ENCODE measurements at regions not wholly inside any gene's neighbourhood (a gene's known extent, or its start where the extent isn't known, plus 50 kb on each side); places are given as distances from the start of the nearest gene placed in this dataset.
"Not testable (repeated sequence)": the region's sequence is repeated elsewhere in the genome, so short reads cannot be mapped to it uniquely, and the experiment has no call there.

DNA sequence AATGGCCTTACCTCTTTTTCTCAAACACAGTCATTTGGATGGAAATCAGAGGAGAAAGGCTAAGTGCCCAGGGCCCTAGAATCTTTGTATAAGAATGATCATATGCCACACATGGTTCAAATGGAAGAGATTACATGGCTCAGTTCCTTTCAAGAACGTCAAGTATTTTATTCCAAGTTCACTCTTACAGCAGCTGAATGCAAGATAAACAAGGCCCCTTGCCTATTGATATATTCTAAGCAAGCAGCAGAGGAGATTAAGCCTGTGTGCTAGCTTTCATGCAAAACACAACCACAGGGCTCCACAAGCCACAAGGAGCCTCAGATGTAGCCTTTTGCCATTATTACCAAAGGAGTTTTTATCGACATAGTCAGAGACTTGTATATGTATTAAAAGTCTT lies 55.3 kb upstream of the SLCO6A1 start:
- intact Hi-C loops (cut with micrococcal nuclease), result no loop called here
- DNase-seq (no peak), ATAC-seq (no peak)

DNA sequence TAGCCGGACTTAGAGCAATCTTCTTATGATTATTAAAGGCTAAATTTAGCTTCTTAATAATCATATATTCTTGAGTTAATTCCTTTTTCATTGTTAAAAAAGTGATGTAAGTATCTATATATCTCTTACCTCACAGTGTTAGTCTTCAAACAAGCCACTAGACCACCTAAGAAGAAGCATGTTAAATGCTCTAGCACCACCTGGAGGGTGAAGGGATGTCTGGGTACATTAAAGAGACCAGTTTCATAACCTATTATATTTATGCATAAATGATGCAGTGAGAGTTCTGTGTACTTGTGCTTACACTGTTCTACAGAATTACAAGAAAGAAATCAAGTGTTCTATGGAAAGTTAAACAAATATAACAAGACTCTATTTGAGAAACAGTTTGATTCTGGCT lies 55.9 kb upstream of the SLCO6A1 start:
- no peak for ATAC-seq
- intact Hi-C loops (cut with micrococcal nuclease), result no loop called here

DNA sequence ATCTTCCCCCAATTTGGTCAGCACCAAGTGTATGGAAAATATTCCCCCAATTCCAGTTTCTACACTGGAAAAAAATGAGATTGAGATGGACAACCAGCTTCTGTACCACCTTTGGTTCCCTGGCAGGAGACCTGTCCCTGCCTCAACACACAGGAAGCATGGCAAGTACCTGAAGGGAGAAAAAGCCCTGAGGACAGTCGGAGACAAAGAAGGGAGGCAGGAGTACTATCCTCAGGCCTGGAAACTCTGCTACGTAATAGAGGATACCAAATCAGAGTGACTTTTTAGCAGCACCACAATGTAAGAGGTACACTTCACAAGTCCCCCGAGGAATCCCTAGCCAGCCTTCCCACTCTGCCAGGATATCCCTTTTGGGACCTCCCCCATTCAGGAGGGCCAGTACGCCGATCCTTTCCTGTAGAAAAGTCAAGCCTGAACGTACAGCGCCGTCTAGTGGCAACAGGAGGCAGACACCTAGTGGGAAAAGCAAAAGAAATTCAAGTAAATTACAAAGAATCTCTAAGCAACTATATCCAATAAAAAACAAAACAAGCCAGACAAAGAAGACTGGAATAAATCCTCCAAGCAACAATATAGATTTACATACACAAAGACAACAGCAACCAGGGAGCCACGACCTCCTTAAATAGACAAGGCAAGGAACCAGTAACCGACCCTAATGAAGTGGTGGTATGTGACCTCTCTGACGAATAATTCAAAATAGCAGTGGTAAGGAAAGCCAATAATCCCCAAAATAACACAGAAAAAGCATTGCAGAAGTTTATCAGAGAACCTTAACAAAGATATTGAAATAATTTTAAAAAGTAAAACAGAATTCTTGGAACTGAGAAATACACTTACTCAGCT lies 63.3 kb upstream of the SLCO6A1 start:
- DNase-seq, result peak; percentile 49
- ATAC-seq, result no peak
- intact Hi-C loops (cut with micrococcal nuclease), result no loop called here

More for the DNA sequence above, 55.9 kb upstream of the SLCO6A1 start:
- no peak for DNase-seq

DNA sequence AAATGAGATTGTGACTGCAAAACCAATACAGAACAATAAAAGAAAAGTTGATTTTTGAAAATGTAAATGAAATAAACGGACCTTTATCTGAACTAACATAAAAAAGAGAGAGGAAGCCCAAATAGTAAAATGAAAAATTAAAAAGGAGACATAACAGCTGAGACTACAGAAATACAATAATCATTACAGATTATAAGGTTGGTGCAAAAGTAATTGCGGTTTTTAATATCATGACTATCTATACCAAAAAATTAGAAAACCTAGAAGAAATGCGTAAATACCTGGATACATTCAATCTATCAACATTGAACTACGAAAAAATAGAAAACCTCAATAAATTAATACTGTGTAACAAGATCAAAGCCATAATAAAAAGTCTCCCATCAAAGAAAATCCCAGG lies 71.9 kb upstream of the SLCO6A1 start:
- ATAC-seq, result no peak
- intact Hi-C loops (cut with micrococcal nuclease), result no loop called here
- DNase-seq, result no peak

GRCh38 chr5:102578362-102578761 lies 79.6 kb upstream of the SLCO6A1 start:
- ATAC-seq, result no peak
- no peak for DNase-seq
- intact Hi-C loops (cut with micrococcal nuclease), result no loop called here

DNA sequence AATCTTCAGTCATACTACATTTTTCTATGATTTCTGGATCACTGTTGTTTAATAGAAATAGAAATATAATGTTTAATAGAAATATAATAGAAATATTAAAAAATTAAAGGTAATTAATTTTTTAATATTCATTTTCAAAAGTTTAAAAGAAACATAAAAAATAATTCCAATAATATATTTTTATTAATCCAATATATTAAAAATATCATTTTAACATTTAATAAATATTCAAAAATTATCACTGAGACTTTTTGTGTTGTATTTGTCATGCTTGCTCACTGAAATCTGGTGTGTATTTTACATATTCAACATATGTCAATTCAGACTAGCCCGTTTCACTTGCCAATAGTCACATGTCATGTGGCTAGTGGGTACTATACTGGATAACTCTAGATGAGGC lies 80.6 kb upstream of the SLCO6A1 start:
- DNase-seq (no peak), ATAC-seq (no peak)
- intact Hi-C loops (cut with micrococcal nuclease), result no loop called here

DNA sequence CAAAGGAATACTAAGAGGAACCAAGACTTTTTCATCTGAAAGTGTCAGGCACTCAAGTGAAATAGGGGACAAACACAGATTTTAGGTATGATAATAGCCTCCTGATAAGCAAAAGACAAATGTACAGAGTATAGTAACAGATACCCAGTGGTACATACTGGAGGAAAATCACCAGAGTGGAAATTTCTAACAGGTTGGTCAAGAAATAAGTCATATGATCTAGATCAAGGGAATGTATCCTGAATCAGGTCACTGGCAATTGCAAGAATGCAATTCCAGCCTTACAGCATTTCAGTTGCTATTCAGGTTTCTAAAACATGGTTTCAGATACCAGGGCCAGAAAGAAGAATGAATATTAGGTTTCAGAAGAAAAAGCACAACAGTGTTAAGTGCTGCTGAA lies 82.2 kb upstream of the SLCO6A1 start:
- DNase-seq, result no peak

GRCh38 chr5:102582696-102583095 lies 83.9 kb upstream of the SLCO6A1 start:
- DNase-seq (no peak), ATAC-seq (no peak)
- intact Hi-C loops (cut with micrococcal nuclease), result loop anchor here (5.0 to 10.0 kb wide), 2 partner anchors 462 to 560 kb away; no protein-coding TSS in a partner anchor

More for the DNA sequence above, 82.2 kb upstream of the SLCO6A1 start:
- intact Hi-C loops (cut with micrococcal nuclease), result loop anchor here (5.0 to 10.0 kb wide), 2 partner anchors 464 to 561 kb away; no protein-coding TSS in a partner anchor
- no peak for ATAC-seq

- DNase-seq (no peak), ATAC-seq (no peak)
- intact Hi-C loops (cut with micrococcal nuclease), result loop anchor here (5.0 to 10.0 kb wide), 2 partner anchors 461 to 559 kb away; no protein-coding TSS in a partner anchor
These were observed 84.7 kb upstream of the SLCO6A1 start for GRCh38 chr5:102583276-102584124.

DNA sequence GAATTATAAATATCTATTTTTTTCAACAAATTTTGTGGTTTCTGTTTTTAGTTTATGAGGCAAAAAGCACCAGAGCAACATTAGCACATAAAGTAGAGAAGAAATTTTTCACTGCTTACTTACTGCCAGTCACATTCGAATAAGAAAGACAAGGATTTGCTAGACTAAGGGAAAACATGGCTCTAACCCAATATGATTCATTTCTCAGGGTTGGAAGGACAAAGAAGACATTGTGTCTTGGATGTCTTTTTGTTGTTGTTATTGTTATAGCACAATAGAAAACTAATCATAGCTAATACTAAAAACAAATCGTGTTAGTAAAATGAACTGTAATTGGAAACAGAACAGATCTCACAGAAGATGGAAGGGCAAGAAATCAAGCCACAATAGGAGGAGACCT lies 90.9 kb upstream of the SLCO6A1 start:
- DNase-seq (no peak), ATAC-seq (no peak)
- intact Hi-C loops (cut with micrococcal nuclease), result loop anchor here (5.0 to 10.0 kb wide), 2 partner anchors 78 to 455 kb away; no protein-coding TSS in a partner anchor

GRCh38 chr5:102590467-102590866 lies 91.7 kb upstream of the SLCO6A1 start:
- ATAC-seq (no peak), DNase-seq (no peak)
- intact Hi-C loops (cut with micrococcal nuclease), result no loop called here

DNA sequence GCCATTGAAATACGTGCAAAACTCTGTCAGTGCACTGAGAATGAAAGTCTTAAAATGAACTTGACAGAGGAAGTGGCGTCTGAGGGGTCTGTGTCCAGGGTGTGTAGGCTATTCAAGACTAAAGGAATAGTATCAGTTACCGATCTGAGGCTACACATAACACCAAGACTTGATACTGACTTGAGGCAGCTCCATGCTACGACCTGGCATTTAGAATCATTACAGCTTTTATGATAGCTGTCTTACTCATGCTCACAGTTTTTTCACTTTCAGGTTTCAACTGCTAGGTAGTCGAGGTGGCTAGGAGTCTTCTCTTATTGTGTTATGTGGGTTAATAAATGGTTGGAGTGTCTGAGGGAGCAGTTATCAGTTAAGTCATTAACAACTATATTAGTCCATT lies 92.8 kb upstream of the SLCO6A1 start:
- no peak for DNase-seq
- no peak for ATAC-seq
- intact Hi-C loops (cut with micrococcal nuclease), result no loop called here

DNA sequence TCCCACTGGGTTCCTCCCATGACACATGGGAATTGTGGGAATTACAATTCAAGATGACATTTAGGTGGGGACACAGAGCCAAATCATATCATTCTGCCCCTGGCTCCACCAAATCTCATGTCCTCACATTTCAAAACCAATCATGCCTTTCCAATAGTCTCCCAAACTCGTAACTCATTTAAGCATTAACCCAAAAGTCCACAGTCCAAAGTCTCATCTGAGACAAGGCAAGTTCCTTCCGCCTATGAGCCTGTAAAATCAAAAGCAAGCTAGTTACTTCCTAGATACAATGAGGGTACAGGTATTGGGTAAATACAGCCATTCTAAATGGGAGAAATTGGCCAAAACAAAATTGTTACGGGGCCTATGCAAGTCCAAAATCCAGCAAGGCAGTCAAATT lies 93.8 kb upstream of the SLCO6A1 start:
- intact Hi-C loops (cut with micrococcal nuclease), result not testable (repeated sequence)

GRCh38 chr5:102594192-102594591 lies 95.4 kb upstream of the SLCO6A1 start:
- no peak for ATAC-seq
- intact Hi-C loops (cut with micrococcal nuclease), result no loop called here
- no peak for DNase-seq

More for the DNA sequence above, 93.8 kb upstream of the SLCO6A1 start:
- not testable (repeated sequence) for DNase-seq, ATAC-seq

- ATAC-seq, result no peak
- intact Hi-C loops (cut with micrococcal nuclease), result no loop called here
These were observed 96.5 kb upstream of the SLCO6A1 start for GRCh38 chr5:102595332-102595731.

GRCh38 chr5:102596113-102596512 lies 97.3 kb upstream of the SLCO6A1 start:
- no peak for DNase-seq
- ATAC-seq, result no peak
- intact Hi-C loops (cut with micrococcal nuclease), result no loop called here

More at GRCh38 chr5:102595332-102595731, 96.5 kb upstream of the SLCO6A1 start:
- DNase-seq, result no peak

GRCh38 chr5:102596951-102597350 lies 98.2 kb upstream of the SLCO6A1 start:
- intact Hi-C loops (cut with micrococcal nuclease), result no loop called here
- peak; percentile 71 for ATAC-seq
- DNase-seq, result no peak

GRCh38 chr5:102599289-102599688 lies 100.5 kb upstream of the SLCO6A1 start:
- intact Hi-C loops (cut with micrococcal nuclease), result no loop called here
- DNase-seq, result no peak
- no peak for ATAC-seq

DNA sequence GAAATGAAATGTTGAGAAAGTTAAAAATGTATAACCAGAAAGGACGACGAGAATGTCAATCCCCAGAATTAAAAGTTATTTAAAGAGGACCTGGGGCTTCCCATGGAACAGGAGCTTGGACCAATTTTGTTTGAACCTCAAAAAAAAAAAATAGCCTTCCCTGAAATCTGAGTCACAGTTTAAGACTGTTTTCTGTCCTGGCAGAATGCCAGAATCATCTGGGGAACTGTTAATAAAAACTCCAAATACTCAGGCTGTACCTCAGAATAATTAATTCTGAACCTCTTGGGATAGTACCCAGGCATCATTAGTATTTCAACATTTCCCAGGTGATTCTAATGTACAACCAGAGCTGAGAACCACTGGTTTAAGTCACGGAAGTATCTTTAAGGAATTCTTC lies 102.2 kb upstream of the SLCO6A1 start:
- no peak for DNase-seq
- intact Hi-C loops (cut with micrococcal nuclease), result no loop called here
- ATAC-seq, result no peak

- DNase-seq (no peak), ATAC-seq (no peak)
- intact Hi-C loops (cut with micrococcal nuclease), result no loop called here
These were observed 104.9 kb upstream of the SLCO6A1 start for GRCh38 chr5:102603670-102604069.
